SK-N-SH (cell line): ENCODE measurements at regions not wholly inside any gene's neighbourhood (a gene's known extent, or its start where the extent isn't known, plus 50 kb on each side); places are given as distances from the start of the nearest gene placed in this dataset.
A peak's percentile ranks its signal among the peaks of the same experiment; 100 is the strongest.

Source experiments
- CTCF ChIA-PET: fragments of 300-600, 350-600 bp; formaldehyde crosslinking; extraction: SDS; loops from one replicate; lab custom pipeline; 2021; lab: Yijun Ruan, JAX
- POLR2A ChIA-PET: fragments of 350-600 bp; sonication (Branson Sonifier 250); formaldehyde crosslinking; extraction: SDS; loops from one replicate; lab custom pipeline; 2020; ENCODE audit warnings: antibody characterized with exemption, inconsistent platforms; lab: Yijun Ruan, JAX
- DNase-seq: peaks from one replicate; pipeline ENCODE4 v3.0.0; 2012
- H2AFZ ChIP-seq: fragments of 200-600 bp; sonication (generic); 2 replicates; pipeline ENCODE4 v1.8.1; 2016; ENCODE audit warnings: antibody characterized with exemption, mild to moderate bottlenecking, low read depth
- H3F3A ChIP-seq: fragments of 200-600 bp; sonication (generic); replicated peaks from 2 replicates; pipeline ENCODE3; 2016; ENCODE audit warnings: antibody characterized with exemption, mild to moderate bottlenecking; ENCODE audit not compliant: insufficient read depth
- H3K27ac ChIP-seq, 2 experiments: fragments of 200-500 bp in 1 of 2; fragments of 200-600 bp in 1 of 2; sonication (Bioruptor generic) in 1 of 2; sonication (generic), shearing (Covaris generic) in 1 of 2; 2 replicates each; pipeline versions ENCODE4 v1.5.1 to v1.6.1; 2014 to 2016; ENCODE audit warnings: low read depth in 2 of 2, inconsistent platforms in 1 of 2, low read length in 1 of 2, mild to moderate bottlenecking in 1 of 2, mixed read lengths in 1 of 2
- H3K27me3 ChIP-seq: fragments of 200-600 bp; sonication (generic), shearing (Covaris generic); 2 replicates; pipeline ENCODE4 v1.6.1; 2016; ENCODE audit warnings: mixed run types; ENCODE audit not compliant: insufficient read depth
- H3K36me3 ChIP-seq, 2 experiments: fragments of 200-500 bp in 1 of 2; fragments of 200-600 bp in 1 of 2; sonication (Bioruptor generic) in 1 of 2; sonication (generic) in 1 of 2; replicated peaks in 1 of 2; 2 replicates each; pipeline versions ENCODE3 to v1.5.1; 2014 to 2016; ENCODE audit warnings: low read length in 1 of 2, mild to moderate bottlenecking in 1 of 2; ENCODE audit not compliant: insufficient read depth in 2 of 2, control insufficient read depth in 1 of 2
- H3K4me1 ChIP-seq, 2 experiments: fragments of 200-500 bp in 1 of 2; fragments of 200-600 bp in 1 of 2; sonication (Bioruptor generic) in 1 of 2; sonication (generic), shearing (Covaris generic) in 1 of 2; 2 replicates each; pipeline versions ENCODE4 v1.5.1 to v1.6.1; 2014 to 2016; ENCODE audit warnings: low read depth in 1 of 2, low read length in 1 of 2, mixed run types in 1 of 2; ENCODE audit not compliant: insufficient read depth in 2 of 2, control insufficient read depth in 1 of 2
- H3K4me2 ChIP-seq: fragments of 200-600 bp; sonication (generic), shearing (Covaris generic); 2 replicates; pipeline ENCODE4 v1.6.1; 2017; ENCODE audit warnings: mixed run types
- H3K4me3 ChIP-seq, 2 experiments: fragments of 200-500 bp in 1 of 2; fragments of 200-600 bp in 1 of 2; sonication (Bioruptor generic) in 1 of 2; sonication (generic), shearing (Covaris generic) in 1 of 2; 2 replicates each; pipeline versions ENCODE4 v1.5.1 to v1.8.1; 2014 to 2016; ENCODE audit warnings: low read depth in 2 of 2, inconsistent platforms in 1 of 2, low read length in 1 of 2, mild to moderate bottlenecking in 1 of 2, mixed read lengths in 1 of 2, moderate library complexity in 1 of 2
- H3K79me2 ChIP-seq: fragments of 200-600 bp; sonication (generic); 2 replicates; pipeline ENCODE4 v1.8.1; 2017; ENCODE audit warnings: mild to moderate bottlenecking; ENCODE audit not compliant: insufficient read depth
- H3K9ac ChIP-seq: fragments of 200-600 bp; sonication (generic); 2 replicates; pipeline ENCODE4 v1.6.1; 2017; ENCODE audit warnings: mixed run types
- H3K9me2 ChIP-seq: fragments of 200-600 bp; sonication (generic); 2 replicates; pipeline ENCODE4 v1.6.1; 2017; ENCODE audit warnings: mixed run types
- H3K9me3 ChIP-seq: fragments of 200-600 bp; sonication (generic); 2 replicates; pipeline ENCODE4 v1.6.1; 2017; ENCODE audit warnings: mixed run types, mild to moderate bottlenecking, moderate library complexity
- H4K20me1 ChIP-seq: fragments of 200-600 bp; sonication (generic); 2 replicates; pipeline ENCODE4 v1.6.1; 2017; ENCODE audit warnings: mild to moderate bottlenecking, mixed run types; ENCODE audit not compliant: insufficient read depth
- CHD2 ChIP-seq: fragments of 150-350 bp; IDR thresholded peaks from 2 replicates; pipeline ENCODE4 v1.6.1; 2018; ENCODE audit warnings: low read length; ENCODE audit not compliant: partially characterized antibody
- ELF1 ChIP-seq: IDR thresholded peaks from 2 replicates; pipeline ENCODE4 v1.4.0; 2012
- EP300 ChIP-seq, 2 experiments: IDR thresholded peaks; 2 replicates each; pipeline versions ENCODE4 v1.4.0 to v1.6.1; 2012; ENCODE audit warnings: borderline replicate concordance in 1 of 2, low read depth in 1 of 2, low read length in 1 of 2
- EZH2phosphoT487 ChIP-seq: fragments of 200-600 bp; sonication (generic); IDR thresholded peaks from 2 replicates; pipeline ENCODE4 v1.6.1; 2017; ENCODE audit warnings: low read depth, mixed run types, mild to moderate bottlenecking, antibody characterized with exemption, moderate library complexity, borderline replicate concordance
- FOSL2 ChIP-seq: IDR thresholded peaks from 2 replicates; pipeline ENCODE4 v1.4.0; 2012; ENCODE audit warnings: low read depth, mild to moderate bottlenecking, moderate library complexity, borderline replicate concordance
- GABPA ChIP-seq: IDR thresholded peaks from 2 replicates; pipeline ENCODE4 v1.4.0; 2012; ENCODE audit warnings: low read depth, mild to moderate bottlenecking
- JUND ChIP-seq: IDR thresholded peaks from 2 replicates; pipeline ENCODE4 v1.4.0; 2012
- MAX ChIP-seq: IDR thresholded peaks from 2 replicates; pipeline ENCODE4 v1.4.0; 2012; ENCODE audit warnings: low read depth
- NFIC ChIP-seq: IDR thresholded peaks from 2 replicates; pipeline ENCODE4 v1.4.0; 2012; ENCODE audit warnings: borderline replicate concordance
- PBX3 ChIP-seq: IDR thresholded peaks from 2 replicates; pipeline ENCODE4; 2012
- REST ChIP-seq: IDR thresholded peaks from 2 replicates; pipeline ENCODE4 v1.6.1; 2012; ENCODE audit warnings: mild to moderate bottlenecking, low read depth, low read length, moderate library complexity
- RXRA ChIP-seq: IDR thresholded peaks from 2 replicates; pipeline ENCODE4 v1.4.0; 2012; ENCODE audit warnings: low read depth, mild to moderate bottlenecking, borderline replicate concordance
- TAF1 ChIP-seq: IDR thresholded peaks from 2 replicates; pipeline ENCODE4 v1.6.1; 2012; ENCODE audit warnings: low read depth, mild to moderate bottlenecking, low read length, moderate library complexity, borderline replicate concordance
- TCF12 ChIP-seq: IDR thresholded peaks from 2 replicates; pipeline ENCODE4 v1.4.0; 2012
- USF2 ChIP-seq: fragments of 150-350 bp; IDR thresholded peaks from 2 replicates; pipeline ENCODE4 v1.6.1; 2017; ENCODE audit warnings: antibody characterized with exemption, low read length, low read depth, borderline replicate concordance
- ZBTB33 ChIP-seq: IDR thresholded peaks from 2 replicates; pipeline ENCODE4 v1.4.0; 2012; ENCODE audit warnings: low read depth, borderline replicate concordance
- whole genome bisulfite sequencing: methylation state at CpG from one replicate; pipeline ENCODE4 v1.1.6; 2017; ENCODE audit warnings: low lambda C conversion rate; 5-methylcytosine and 5-hydroxymethylcytosine counted together

- no peak overlapping the region for H3K9ac ChIP-seq
- POLR2A ChIA-PET: no interaction called here
- H3K27ac ChIP-seq: peak overlapping the region in 1 of 2 experiments; percentile 98; a peak in 3 of 4 replicates
- no peaks in the 10 kb centered on the region for H3K27me3 ChIP-seq
- peaks cover 28% of the 10 kb centered on the region for H3F3A ChIP-seq
- H3K4me3 ChIP-seq: no peak overlapping the region
- H3K4me1 ChIP-seq: peaks cover 36 to 37% of the 10 kb centered on the region in 2 experiments
- no peaks in the 10 kb centered on the region for H4K20me1 ChIP-seq
- H2AFZ ChIP-seq: peak overlapping the region; percentile 31; the same call in 1 of the 2 replicates
- H3K4me2 ChIP-seq: peak overlapping the region; percentile 54
- 63% methylated on average over 7 of the region's 7 CpGs for WGBS
- no peak for TF ChIP-seq ZBTB33
- no peak for TF ChIP-seq GABPA
- TF ChIP-seq TAF1: no peak
- 0 out of 2 replicates have a peak, but pooled peaks have one; percentile 31 for TF ChIP-seq JUND
- TF ChIP-seq REST: no peak
- TF ChIP-seq MAX: 0 out of 2 replicates have a peak, but pooled peaks have one; percentile 21
- no peak for TF ChIP-seq CHD2
- peak; percentile 41; the same call in 1 of the 2 replicates for TF ChIP-seq FOSL2
- peak; percentile 46; the same call in 1 of the 2 replicates for TF ChIP-seq RXRA
- no peak for TF ChIP-seq ELF1
- TF ChIP-seq EZH2phosphoT487: no peak
- peak; percentile 31 for TF ChIP-seq PBX3
- peak; percentile 57; the same call in 1 of the 2 replicates for TF ChIP-seq NFIC
- no peak for TF ChIP-seq USF2
- peak in 1 of 2 experiments; percentile 53; a peak in 1 of 4 replicates for TF ChIP-seq EP300 (IDR thresholded peaks at IDR 0.05; ENCODE audit: borderline replicate concordance in 1 of 2, low read depth in 1 of 2, low read length in 1 of 2)
- peak; percentile 65 for TF ChIP-seq TCF12
- TF ChIP-seq, all 33 proteins: peak for 8
- CTCF ChIA-PET: interaction anchor here (0.8 kb wide), 1 partner anchor 669 kb away, joined by 4 read pairs; no protein-coding TSS in a partner anchor
- Histone ChIP-seq H3K79me2 (no peaks in the 10 kb centered on the region), H3K9me2 (no peaks in the 10 kb centered on the region), H3K9me3 (no peaks in the 10 kb centered on the region), H3K36me3 (no peaks in the 10 kb centered on the region)
- DNase-seq: no peak
Observed at GRCh38 chr1:29711582-29712283, 475.4 kb downstream of the PTPRU start.
